ENCODE measurements at regions not wholly inside any gene's neighbourhood (a gene's known extent, or its start where the extent isn't known, plus 50 kb on each side); places are given as distances from the start of the nearest gene placed in this dataset.

DNA sequence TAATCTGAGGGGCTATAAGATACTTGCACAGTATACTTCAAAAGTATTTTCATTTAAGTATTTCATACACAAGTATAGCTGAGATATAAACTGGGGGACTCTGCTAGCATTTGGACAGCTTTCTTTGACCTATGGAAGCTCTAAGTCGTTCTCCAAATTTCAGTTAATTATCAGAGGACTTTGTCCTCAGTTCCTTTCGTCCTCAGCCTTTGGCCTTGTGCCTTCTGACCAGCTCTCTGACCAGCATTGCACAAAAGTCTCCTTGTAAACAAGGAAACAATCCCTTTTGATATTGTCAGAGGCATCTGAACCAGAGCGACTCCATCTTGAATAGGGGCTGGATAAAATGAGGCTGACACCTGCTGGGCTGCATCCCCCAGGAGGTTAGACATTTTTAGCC is 464.0 kb upstream of the FAM241A start:
- Histone ChIP-seq H3K4me1 (replicated peaks in 1 of 4; ENCODE audit: control insufficient read depth in 3 of 4, insufficient read depth in 4 of 4, low read length in 3 of 4) (no peaks in the 10 kb centered on the region), H3K79me1 (ENCODE audit: low read depth, low read length) (no peaks in the 10 kb centered on the region), H2BK120ac (replicated peaks; ENCODE audit: low read depth, low read length) (no peak overlapping the region), H3K36me3 (ENCODE audit: control insufficient read depth in 2 of 4, insufficient read depth in 4 of 4, low read length in 3 of 4) (no peaks in the 10 kb centered on the region), H2AFZ (ENCODE audit: low read length) (no peak overlapping the region), H3K9me3 (ENCODE audit: insufficient read depth in 2 of 2, low read depth in 1 of 2, low read length in 1 of 2) (no peaks in the 10 kb centered on the region), H4K91ac (replicated peaks; ENCODE audit: insufficient read length, low read length) (no peak overlapping the region), H3K23ac (ENCODE audit: insufficient read length) (no peak overlapping the region), H3K18ac (ENCODE audit: extremely low read depth, low read length) (no peak overlapping the region), H3K27ac (ENCODE audit: low read depth, low read length) (no peak overlapping the region), H4K5ac (ENCODE audit: insufficient read length, low read depth, low read length) (no peak overlapping the region), H3K56ac (replicated peaks; ENCODE audit: insufficient read length, low read depth, low read length) (no peak overlapping the region), H2BK12ac (ENCODE audit: low read depth, low read length) (no peak overlapping the region), H2AK5ac (ENCODE audit: low read depth, low read length) (no peak overlapping the region), H2BK20ac (ENCODE audit: low read length) (no peak overlapping the region), H3K27me3 (replicated peaks in 1 of 4; ENCODE audit: control insufficient read depth in 3 of 4, extremely low read depth in 1 of 4, insufficient read depth in 3 of 4, low read length in 3 of 4) (no peaks in the 10 kb centered on the region), H2BK5ac (ENCODE audit: low read depth, low read length) (no peak overlapping the region), H3K4me2 (ENCODE audit: insufficient read depth in 1 of 2, low read depth in 2 of 2, low read length in 2 of 2) (no peak overlapping the region), H3K4ac (replicated peaks; ENCODE audit: insufficient read length, low read depth, low read length) (no peak overlapping the region), H3K23me2 (ENCODE audit: low read depth, low read length) (no peaks in the 10 kb centered on the region), H4K20me1 (replicated peaks in 1 of 2; ENCODE audit: control insufficient read depth in 1 of 2, insufficient read depth in 2 of 2, low read length in 2 of 2) (no peaks in the 10 kb centered on the region), H4K8ac (ENCODE audit: extremely low read depth, insufficient read depth, low read length) (no peak overlapping the region), H2BK15ac (ENCODE audit: low read length) (no peak overlapping the region), H3K79me2 (ENCODE audit: control insufficient read depth in 1 of 2, insufficient read depth in 2 of 2, low read length in 2 of 2) (no peaks in the 10 kb centered on the region), H3K4me3 (ENCODE audit: extremely low read depth in 1 of 4, insufficient read depth in 2 of 4, low read depth in 3 of 4, low read length in 4 of 4) (no peak overlapping the region), H3K14ac (ENCODE audit: insufficient read length) (no peak overlapping the region), H3K9ac (replicated peaks in 1 of 4; ENCODE audit: extremely low read depth in 1 of 4, low read depth in 3 of 4, low read length in 3 of 4) (no peak overlapping the region)
- no peak for FAIRE-seq
- no peak for DNase-seq (ENCODE audit: low read depth in 1 of 2, low spot score in 2 of 2)
- ChIA-PET CTCF (ENCODE audit: partially characterized antibody) (no interaction called here), POLR2A (ENCODE audit: partially characterized antibody) (no interaction called here)
- TF ChIP-seq KDM5A (IDR thresholded peaks at IDR 0.05; ENCODE audit: low read length) (no peak), SIN3A (conservative IDR thresholded peaks at IDR 0.05 in 1 of 2, IDR thresholded peaks at IDR 0.05 in 1 of 2; ENCODE audit: low read depth in 1 of 2, low read length in 2 of 2) (no peak), BACH1 (IDR thresholded peaks at IDR 0.05; ENCODE audit: low read length) (no peak), CTBP2 (IDR thresholded peaks at IDR 0.05; ENCODE audit: borderline replicate concordance, insufficient read depth, insufficient read length, low read length) (no peak), PHF8 (conservative IDR thresholded peaks at IDR 0.05; ENCODE audit: low read depth, low read length) (no peak), SP2 (IDR thresholded peaks at IDR 0.05; ENCODE audit: low read length) (no peak), CBX5 (IDR thresholded peaks at IDR 0.05; ENCODE audit: low read depth, low read length) (no peak), CEBPB (IDR thresholded peaks at IDR 0.05; ENCODE audit: low read depth, low read length) (no peak)
- TF ChIP-seq, protein P1, sequence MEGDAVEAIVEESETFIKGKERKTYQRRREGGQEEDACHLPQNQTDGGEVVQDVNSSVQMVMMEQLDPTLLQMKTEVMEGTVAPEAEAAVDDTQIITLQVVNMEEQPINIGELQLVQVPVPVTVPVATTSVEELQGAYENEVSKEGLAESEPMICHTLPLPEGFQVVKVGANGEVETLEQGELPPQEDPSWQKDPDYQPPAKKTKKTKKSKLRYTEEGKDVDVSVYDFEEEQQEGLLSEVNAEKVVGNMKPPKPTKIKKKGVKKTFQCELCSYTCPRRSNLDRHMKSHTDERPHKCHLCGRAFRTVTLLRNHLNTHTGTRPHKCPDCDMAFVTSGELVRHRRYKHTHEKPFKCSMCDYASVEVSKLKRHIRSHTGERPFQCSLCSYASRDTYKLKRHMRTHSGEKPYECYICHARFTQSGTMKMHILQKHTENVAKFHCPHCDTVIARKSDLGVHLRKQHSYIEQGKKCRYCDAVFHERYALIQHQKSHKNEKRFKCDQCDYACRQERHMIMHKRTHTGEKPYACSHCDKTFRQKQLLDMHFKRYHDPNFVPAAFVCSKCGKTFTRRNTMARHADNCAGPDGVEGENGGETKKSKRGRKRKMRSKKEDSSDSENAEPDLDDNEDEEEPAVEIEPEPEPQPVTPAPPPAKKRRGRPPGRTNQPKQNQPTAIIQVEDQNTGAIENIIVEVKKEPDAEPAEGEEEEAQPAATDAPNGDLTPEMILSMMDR (IDR thresholded peaks at IDR 0.05; ENCODE audit: control extremely low read depth in 1 of 3, insufficient read depth in 1 of 3, low read depth in 1 of 3, low read length in 3 of 3) = no peak
- WGBS, 2 experiments (ENCODE audit: extremely low coverage in 1 of 2, insufficient coverage in 1 of 2, insufficient read length in 1 of 2, insufficient replicate concordance in 2 of 2, low coverage in 1 of 2, low lambda C conversion rate in 2 of 2, missing lambda C conversion rate in 1 of 2) = 88% methylated on average over 3 of the region's 3 CpGs; no CpG with 5 or more reads in 1 of the 2 experiments
